22Rv1 (cell line): ENCODE measurements at regions not wholly inside any gene's neighbourhood (a gene's known extent, or its start where the extent isn't known, plus 50 kb on each side); places are given as distances from the start of the nearest gene placed in this dataset.
"Not testable (repeated sequence)": the region's sequence is repeated elsewhere in the genome, so short reads cannot be mapped to it uniquely, and the experiment has no call there.

Source experiments
- H3K27ac ChIP-seq: fragments of 450-650 bp; 2 replicates; pipeline ENCODE4 v1.5.1; 2017
- CTCF ChIP-seq: fragments of 450-650 bp; IDR thresholded peaks from 2 replicates; pipeline ENCODE4 v1.5.1; 2017; ENCODE audit warnings: mild to moderate bottlenecking
- ZFX ChIP-seq: fragments of 450-650 bp; IDR thresholded peaks from 2 replicates; pipeline ENCODE4 v1.6.1; 2017; ENCODE audit warnings: antibody characterized with exemption, borderline replicate concordance

DNA sequence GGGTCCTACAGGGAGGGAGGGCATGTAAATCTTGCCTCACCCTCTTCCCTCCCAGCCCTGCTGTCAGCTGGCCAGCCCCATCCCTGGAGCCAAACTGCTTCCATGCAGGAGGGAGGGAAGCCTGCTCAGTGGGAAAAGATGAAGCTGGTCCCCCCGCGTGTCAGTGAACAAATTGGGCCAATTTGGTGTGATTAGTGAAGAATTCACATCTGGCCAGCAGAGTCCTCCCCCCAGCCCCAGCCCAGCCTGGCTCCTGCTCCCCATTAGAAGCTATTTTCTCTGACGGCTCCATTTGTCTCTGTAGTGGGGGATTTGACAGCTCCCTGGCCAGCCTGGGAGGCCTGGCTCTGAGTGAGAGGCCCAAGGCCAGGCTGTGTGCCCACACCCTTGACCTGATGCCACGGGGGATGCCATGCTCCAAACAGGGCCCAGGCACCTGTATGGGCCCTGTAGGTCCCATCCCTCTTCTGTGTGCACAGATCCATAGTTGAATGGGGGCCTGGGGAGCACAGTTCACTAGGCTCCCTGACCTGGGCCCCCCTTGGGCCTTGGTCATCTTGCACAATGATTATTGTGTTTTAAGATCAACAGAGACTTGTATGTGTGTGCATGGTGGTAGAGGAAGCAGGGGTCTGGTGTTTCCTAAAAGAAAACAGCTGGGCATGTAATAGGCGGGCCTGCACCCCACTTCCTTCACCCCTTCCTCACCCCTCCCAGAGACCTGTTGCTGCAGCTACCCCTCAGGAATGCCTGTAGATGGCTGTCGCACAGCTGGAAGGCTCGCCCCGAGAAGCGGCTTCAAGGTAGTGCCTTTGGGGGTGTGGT lies 50.7 kb upstream of the TAC4 start:
- H3K27ac ChIP-seq, result no peak overlapping the region

GRCh38 chr17:49899191-49899485 lies 51.3 kb upstream of the TAC4 start:
- TF ChIP-seq CTCF (peak; percentile 21; the same call in 1 of the 2 replicates), ZFX (no peak)
- H3K27ac ChIP-seq, result no peak overlapping the region

More for the DNA sequence above, 50.7 kb upstream of the TAC4 start:
- TF ChIP-seq CTCF (no peak), ZFX (no peak)

GRCh38 chr17:49899588-49899987 lies 51.7 kb upstream of the TAC4 start:
- no peak overlapping the region for H3K27ac ChIP-seq
- TF ChIP-seq CTCF (no peak), ZFX (no peak)

GRCh38 chr17:49900801-49901200 lies 52.9 kb upstream of the TAC4 start:
- H3K27ac ChIP-seq, result not testable (repeated sequence)

- H3K27ac ChIP-seq, result no peak overlapping the region
- TF ChIP-seq CTCF (no peak), ZFX (no peak)
Measured at GRCh38 chr17:49901460-49902331, 53.8 kb upstream of the TAC4 start.

GRCh38 chr17:49903523-49903922 lies 55.7 kb upstream of the TAC4 start:
- no peak overlapping the region for H3K27ac ChIP-seq
- TF ChIP-seq ZFX, result no peak
- TF ChIP-seq CTCF, result no peak

DNA sequence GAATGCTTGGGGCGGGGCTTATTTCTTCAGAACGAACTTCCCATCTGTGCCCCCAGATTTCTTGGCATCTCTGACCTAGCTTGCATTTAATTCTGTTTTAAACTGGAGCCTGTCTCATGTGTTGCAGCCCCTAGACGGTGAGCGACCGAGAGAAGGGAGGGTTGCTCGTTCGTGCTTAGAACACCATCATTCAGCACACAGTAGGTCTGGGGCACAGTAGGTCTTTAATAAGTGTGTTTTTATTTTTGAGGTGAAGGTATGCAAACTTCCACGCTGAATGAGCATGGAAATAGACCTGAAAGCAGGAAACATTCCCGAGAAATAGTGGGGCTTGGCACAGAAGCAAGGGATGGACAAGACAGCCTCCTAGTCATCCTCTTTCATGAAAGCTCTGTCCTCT lies 57.0 kb upstream of the TAC4 start:
- H3K27ac ChIP-seq, result no peak overlapping the region
- TF ChIP-seq CTCF (no peak), ZFX (no peak)
